ENCODE measurements at regions not wholly inside any gene's neighbourhood (a gene's known extent, or its start where the extent isn't known, plus 50 kb on each side); places are given as distances from the start of the nearest gene placed in this dataset.

DNA sequence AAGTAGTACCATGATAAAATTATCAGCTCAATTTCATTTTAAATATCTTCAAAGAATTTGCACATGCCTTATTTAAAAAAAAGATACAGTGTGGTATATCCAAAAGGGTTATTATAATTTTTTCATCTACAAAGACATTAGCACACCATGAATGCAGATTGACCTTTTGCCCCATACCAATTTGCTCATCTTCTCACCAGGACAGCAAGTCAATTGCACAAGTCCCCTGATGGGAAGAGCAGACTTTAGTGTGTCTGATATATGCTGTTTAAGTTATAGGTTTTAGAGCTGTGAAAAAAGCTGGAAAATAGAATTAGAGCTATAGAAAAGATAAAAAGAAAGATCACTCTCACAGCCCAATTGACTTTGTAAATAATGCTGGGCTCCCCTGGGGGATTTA is 325.8 kb upstream of the CDH6 start:
- TF ChIP-seq GLIS3 (CRISPR knock-in tag; IDR thresholded peaks at IDR 0.05) = no peak
- TF ChIP-seq RARB (CRISPR knock-in tag; IDR thresholded peaks at IDR 0.05) = no peak
- no peak for TF ChIP-seq SNAI2 (CRISPR knock-in tag; IDR thresholded peaks at IDR 0.05)
- TF ChIP-seq ESRRG (CRISPR knock-in tag; IDR thresholded peaks at IDR 0.05) = no peak
- no peak for TF ChIP-seq ZC3H10 (CRISPR knock-in tag; IDR thresholded peaks at IDR 0.05)
- no peak for TF ChIP-seq CSDC2 (CRISPR knock-in tag; IDR thresholded peaks at IDR 0.05)
- TF ChIP-seq TOX (CRISPR knock-in tag; IDR thresholded peaks at IDR 0.05; ENCODE audit: borderline replicate concordance) = no peak
- TF ChIP-seq BACH2 (CRISPR knock-in tag; IDR thresholded peaks at IDR 0.05; ENCODE audit: borderline replicate concordance) = no peak
- TF ChIP-seq, protein P1, sequence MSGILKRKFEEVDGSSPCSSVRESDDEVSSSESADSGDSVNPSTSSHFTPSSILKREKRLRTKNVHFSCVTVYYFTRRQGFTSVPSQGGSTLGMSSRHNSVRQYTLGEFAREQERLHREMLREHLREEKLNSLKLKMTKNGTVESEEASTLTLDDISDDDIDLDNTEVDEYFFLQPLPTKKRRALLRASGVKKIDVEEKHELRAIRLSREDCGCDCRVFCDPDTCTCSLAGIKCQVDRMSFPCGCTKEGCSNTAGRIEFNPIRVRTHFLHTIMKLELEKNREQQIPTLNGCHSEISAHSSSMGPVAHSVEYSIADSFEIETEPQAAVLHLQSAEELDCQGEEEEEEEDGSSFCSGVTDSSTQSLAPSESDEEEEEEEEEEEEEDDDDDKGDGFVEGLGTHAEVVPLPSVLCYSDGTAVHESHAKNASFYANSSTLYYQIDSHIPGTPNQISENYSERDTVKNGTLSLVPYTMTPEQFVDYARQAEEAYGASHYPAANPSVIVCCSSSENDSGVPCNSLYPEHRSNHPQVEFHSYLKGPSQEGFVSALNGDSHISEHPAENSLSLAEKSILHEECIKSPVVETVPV (CRISPR knock-in tag; IDR thresholded peaks at IDR 0.05) = no peak
- no peak for TF ChIP-seq TCF4 (CRISPR knock-in tag; IDR thresholded peaks at IDR 0.05; ENCODE audit: borderline replicate concordance)
- TF ChIP-seq, protein P2, sequence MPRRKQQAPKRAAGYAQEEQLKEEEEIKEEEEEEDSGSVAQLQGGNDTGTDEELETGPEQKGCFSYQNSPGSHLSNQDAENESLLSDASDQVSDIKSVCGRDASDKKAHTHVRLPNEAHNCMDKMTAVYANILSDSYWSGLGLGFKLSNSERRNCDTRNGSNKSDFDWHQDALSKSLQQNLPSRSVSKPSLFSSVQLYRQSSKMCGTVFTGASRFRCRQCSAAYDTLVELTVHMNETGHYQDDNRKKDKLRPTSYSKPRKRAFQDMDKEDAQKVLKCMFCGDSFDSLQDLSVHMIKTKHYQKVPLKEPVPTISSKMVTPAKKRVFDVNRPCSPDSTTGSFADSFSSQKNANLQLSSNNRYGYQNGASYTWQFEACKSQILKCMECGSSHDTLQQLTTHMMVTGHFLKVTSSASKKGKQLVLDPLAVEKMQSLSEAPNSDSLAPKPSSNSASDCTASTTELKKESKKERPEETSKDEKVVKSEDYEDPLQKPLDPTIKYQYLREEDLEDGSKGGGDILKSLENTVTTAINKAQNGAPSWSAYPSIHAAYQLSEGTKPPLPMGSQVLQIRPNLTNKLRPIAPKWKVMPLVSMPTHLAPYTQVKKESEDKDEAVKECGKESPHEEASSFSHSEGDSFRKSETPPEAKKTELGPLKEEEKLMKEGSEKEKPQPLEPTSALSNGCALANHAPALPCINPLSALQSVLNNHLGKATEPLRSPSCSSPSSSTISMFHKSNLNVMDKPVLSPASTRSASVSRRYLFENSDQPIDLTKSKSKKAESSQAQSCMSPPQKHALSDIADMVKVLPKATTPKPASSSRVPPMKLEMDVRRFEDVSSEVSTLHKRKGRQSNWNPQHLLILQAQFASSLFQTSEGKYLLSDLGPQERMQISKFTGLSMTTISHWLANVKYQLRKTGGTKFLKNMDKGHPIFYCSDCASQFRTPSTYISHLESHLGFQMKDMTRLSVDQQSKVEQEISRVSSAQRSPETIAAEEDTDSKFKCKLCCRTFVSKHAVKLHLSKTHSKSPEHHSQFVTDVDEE (CRISPR knock-in tag; IDR thresholded peaks at IDR 0.05) = no peak
- TF ChIP-seq PATZ1 (CRISPR knock-in tag; IDR thresholded peaks at IDR 0.05; ENCODE audit: borderline replicate concordance) = no peak
- TF ChIP-seq ZNF8 (CRISPR knock-in tag; IDR thresholded peaks at IDR 0.05) = no peak

DNA sequence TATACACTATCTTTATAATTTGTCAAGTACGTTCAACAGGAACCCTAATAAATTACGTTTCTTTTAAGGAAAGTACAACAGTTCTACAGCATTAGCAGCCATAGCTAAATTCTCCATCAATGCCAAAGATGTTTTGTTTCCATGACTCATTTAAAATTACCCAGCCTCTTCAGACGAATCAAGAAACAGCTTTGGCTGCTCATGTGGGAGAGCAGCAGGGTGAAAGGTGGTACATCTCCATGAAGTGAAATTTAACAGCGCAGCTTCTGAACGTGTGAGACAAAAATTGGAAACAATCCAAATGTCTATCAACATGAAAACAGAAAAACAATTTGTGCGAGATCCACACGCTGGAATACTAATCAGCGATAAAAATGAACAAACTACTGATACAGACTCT is 327.3 kb upstream of the CDH6 start:
- no peak for TF ChIP-seq PATZ1 (CRISPR knock-in tag; IDR thresholded peaks at IDR 0.05; ENCODE audit: borderline replicate concordance)
- no peak for TF ChIP-seq CREB5 (CRISPR knock-in tag; IDR thresholded peaks at IDR 0.05; ENCODE audit: low read depth)
- TF ChIP-seq ZNF565 (CRISPR knock-in tag; conservative IDR thresholded peaks at IDR 0.05; ENCODE audit: low read depth) = no peak
- no peak for TF ChIP-seq GLIS3 (CRISPR knock-in tag; IDR thresholded peaks at IDR 0.05)
- no peak for TF ChIP-seq ESRRG (CRISPR knock-in tag; IDR thresholded peaks at IDR 0.05)
- no peak for TF ChIP-seq CSDC2 (CRISPR knock-in tag; IDR thresholded peaks at IDR 0.05)
- TF ChIP-seq, protein P3, sequence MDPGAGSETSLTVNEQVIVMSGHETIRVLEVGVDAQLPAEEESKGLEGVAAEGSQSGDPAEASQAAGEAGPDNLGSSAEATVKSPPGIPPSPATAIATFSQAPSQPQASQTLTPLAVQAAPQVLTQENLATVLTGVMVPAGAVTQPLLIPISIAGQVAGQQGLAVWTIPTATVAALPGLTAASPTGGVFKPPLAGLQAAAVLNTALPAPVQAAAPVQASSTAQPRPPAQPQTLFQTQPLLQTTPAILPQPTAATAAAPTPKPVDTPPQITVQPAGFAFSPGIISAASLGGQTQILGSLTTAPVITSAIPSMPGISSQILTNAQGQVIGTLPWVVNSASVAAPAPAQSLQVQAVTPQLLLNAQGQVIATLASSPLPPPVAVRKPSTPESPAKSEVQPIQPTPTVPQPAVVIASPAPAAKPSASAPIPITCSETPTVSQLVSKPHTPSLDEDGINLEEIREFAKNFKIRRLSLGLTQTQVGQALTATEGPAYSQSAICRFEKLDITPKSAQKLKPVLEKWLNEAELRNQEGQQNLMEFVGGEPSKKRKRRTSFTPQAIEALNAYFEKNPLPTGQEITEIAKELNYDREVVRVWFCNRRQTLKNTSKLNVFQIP (CRISPR knock-in tag; IDR thresholded peaks at IDR 0.05; ENCODE audit: borderline replicate concordance, low read depth) = no peak
- TF ChIP-seq RARB (CRISPR knock-in tag; IDR thresholded peaks at IDR 0.05) = no peak

More for the DNA sequence above, 325.8 kb upstream of the CDH6 start:
- ATAC-seq = no peak

DNA sequence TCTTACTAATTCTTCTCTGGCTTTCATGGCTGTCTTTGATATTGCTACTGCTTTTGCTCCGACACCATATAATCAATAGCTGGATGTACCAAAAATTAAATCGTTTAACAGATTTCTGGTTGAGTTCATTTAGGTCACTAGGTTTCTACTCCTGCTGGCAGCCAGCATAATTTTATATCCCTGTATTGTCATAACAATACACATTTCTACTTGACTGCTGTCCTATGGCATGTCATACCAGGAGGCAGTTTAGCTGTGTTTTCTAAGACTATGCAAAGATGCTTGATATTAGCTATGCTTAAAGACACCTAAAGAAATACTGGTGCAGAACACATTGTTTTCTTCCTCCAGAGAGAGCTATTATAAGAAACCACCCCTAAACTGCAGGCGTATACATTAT is 337.2 kb upstream of the CDH6 start:
- TF ChIP-seq, protein P3 (CRISPR knock-in tag; IDR thresholded peaks at IDR 0.05; ENCODE audit: borderline replicate concordance, low read depth) = no peak
- TF ChIP-seq ARNTL (CRISPR knock-in tag; IDR thresholded peaks at IDR 0.05; ENCODE audit: borderline replicate concordance, low read depth) (no peak), PATZ1 (CRISPR knock-in tag; IDR thresholded peaks at IDR 0.05; ENCODE audit: borderline replicate concordance) (no peak), BACH2 (CRISPR knock-in tag; IDR thresholded peaks at IDR 0.05; ENCODE audit: borderline replicate concordance) (no peak), ZNF70 (CRISPR knock-in tag; IDR thresholded peaks at IDR 0.05) (no peak), ZFP3 (CRISPR knock-in tag; IDR thresholded peaks at IDR 0.05) (no peak), TCF4 (CRISPR knock-in tag; IDR thresholded peaks at IDR 0.05; ENCODE audit: borderline replicate concordance) (no peak), TOX (CRISPR knock-in tag; IDR thresholded peaks at IDR 0.05; ENCODE audit: borderline replicate concordance) (no peak), ZNF8 (CRISPR knock-in tag; IDR thresholded peaks at IDR 0.05) (no peak), RARB (CRISPR knock-in tag; IDR thresholded peaks at IDR 0.05) (no peak), PPARA (CRISPR knock-in tag; IDR thresholded peaks at IDR 0.05; ENCODE audit: borderline replicate concordance) (no peak)
- TF ChIP-seq, protein P1 (CRISPR knock-in tag; IDR thresholded peaks at IDR 0.05) = no peak
- ATAC-seq = no peak

More for the DNA sequence above, 327.3 kb upstream of the CDH6 start:
- no peak for ATAC-seq

All from SK-N-SH treated with all-trans-retinoic acid at 6 μM for 48 hours (cell line).